Stimulated activated CD8-positive, alpha-beta memory T cell treated with anti-CD3 and anti-CD28 coated beads, Interleukin-12 subunit alpha, Interleukin-12 subunit beta, amount 100 ng/mL, for 1 hour (primary cell): ENCODE measurements at regions not wholly inside any gene's neighbourhood (a gene's known extent, or its start where the extent isn't known, plus 50 kb on each side); places are given as distances from the start of the nearest gene placed in this dataset.
"Not testable (repeated sequence)": the region's sequence is repeated elsewhere in the genome, so short reads cannot be mapped to it uniquely, and the experiment has no call there.

Experiments
- DNase-seq: peaks from one replicate; pipeline ENCODE4 v3.0.0-alpha.2; 2020; ENCODE audit warnings: low read depth

DNA sequence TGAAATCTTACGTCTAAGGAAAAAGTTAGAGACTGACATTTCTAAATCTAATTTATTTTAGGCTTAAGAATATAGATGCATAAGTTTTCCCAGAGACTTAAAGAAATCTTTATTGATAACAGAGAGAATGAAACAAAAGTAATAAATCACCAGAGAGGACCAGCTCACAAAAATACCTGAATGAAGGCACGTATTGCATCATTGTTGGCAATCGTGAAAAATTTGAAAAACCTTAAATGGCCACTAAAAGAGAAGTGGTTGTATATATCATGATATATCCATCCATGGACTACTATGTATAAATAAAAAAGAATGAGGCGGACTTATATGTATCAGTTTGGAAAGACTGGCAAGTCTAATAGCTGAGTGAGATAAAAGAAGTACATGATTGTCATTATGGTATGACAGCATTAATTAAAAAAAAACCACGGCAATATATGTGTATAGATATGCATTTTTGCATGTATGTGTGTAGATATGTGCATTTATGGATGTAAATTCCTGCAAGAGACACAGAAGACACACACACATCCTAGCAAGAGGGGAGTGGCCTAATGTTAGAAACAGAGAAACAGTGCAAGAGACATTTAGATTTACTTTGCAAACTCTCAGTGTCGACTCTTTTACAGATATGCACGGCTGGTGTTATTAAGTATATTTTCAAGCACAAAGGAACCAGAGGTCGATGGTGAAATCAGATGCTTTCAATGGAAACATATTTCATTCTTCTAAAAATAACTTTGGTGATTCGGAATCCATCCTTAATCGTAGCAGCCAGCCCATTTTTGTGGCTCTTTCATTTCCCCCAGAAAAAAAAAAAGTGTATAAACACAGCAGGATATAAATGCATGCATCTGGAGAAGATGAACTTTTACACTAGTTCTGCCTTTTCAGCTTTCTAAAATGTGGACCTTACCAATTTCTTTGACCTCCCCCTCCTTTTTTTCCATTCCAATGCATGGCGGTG lies 156.1 kb upstream of the SALL4 start:
- no peak for DNase-seq

DNA sequence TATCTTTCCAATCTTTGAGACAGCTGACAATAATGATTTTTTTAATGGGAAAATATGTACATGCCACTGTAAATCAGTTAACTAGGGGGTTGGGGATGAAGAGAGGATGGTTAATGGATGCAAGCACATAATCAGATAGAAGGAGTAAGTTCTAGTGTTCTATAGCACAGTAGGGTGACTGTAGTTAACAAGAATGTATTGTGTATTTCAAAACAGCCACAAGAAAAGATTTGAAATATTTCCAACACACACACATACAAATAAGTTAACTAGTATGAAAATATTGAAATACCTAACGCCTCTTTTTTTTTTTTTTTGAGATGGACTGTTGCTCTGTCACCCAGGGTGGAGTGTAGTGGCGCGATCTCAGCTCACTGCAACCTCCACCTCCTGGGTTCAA lies 153.4 kb upstream of the SALL4 start:
- no peak for DNase-seq

DNA sequence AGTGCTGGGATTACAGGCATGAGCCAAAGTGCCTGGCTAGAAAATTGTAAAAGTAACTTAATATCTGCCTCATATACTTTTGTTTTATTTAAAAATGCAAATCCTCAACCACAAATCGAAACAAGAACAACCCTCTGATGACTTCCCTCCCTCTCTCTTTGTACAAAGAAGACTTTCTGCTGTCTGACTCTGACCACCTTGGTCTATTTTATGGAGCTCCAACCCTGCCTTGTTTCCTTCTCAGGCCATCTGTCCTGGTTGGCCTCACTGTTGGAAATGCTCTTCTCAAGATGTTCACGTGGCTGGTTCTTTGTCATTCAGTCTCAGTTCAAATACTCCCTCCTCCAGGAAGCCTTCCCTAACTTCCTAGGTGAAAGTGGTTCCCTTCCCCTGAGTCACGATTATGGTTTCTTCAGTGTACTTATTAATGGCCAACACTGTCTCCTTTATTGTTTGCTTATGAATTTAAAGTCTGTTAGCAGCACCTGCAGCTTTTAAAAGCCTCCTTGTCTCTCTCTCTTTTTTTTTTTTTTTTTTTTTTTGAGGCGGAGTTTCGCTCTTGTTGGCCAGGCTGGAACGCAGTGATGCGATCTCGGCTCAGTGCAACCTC lies 151.5 kb upstream of the SALL4 start:
- DNase-seq = no peak

DNA sequence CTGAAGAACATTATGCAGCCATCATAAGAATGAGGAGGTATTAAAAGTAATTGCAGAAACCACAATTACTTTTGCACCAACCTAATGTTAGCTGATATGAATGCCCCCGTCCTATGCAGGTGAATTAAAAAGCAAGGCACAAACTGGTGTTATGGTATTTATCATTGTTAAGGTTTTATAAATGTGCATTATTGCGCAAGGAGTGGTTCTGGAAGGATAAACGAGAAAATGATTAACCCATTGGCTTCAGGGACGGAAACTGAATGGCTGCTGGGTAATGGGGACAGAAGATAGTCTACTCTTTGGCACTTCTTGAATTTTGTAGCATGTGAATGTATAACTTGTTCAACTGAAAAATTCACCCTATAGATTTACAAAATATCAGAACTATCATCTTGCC lies 148.6 kb upstream of the SALL4 start:
- no peak for DNase-seq

DNA sequence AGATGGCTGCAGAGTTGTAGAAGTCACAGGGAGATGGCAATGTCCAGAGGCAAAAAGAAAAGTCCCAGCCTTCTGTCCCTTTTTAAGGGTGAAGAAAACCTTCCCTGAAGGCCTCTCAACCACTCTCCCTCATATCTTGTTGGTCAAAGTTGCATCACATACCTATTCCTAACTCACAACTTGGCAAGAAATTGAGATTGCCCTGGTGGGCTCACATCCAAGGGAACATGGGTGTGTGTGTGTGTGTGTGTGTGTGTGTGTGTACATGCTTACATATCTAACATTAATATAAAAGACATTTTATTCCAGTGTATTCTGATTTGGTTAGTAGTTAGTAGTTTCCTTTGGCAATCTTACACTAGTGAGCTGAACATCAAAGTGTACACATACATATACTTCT lies 144.3 kb upstream of the SALL4 start:
- DNase-seq = no peak

DNA sequence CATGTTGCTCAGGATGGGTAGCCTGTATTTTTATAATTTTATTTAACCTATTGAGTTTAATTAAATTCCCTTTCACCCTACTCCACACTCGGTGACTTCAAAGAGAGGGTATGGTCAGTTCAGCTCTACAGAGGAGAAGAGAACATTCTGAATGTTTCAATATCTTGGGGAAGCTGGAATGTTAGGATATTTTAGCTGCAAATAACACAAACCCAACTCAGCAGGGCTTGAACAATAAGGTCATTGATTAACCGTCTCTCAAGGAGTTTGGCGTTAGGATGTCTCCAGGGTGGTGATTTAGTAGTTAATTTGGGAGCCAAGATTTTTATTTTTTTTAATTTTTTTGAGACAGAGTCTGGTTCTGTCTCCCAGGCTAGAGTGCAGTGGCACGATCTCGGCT lies 143.6 kb upstream of the SALL4 start:
- DNase-seq = no peak

DNA sequence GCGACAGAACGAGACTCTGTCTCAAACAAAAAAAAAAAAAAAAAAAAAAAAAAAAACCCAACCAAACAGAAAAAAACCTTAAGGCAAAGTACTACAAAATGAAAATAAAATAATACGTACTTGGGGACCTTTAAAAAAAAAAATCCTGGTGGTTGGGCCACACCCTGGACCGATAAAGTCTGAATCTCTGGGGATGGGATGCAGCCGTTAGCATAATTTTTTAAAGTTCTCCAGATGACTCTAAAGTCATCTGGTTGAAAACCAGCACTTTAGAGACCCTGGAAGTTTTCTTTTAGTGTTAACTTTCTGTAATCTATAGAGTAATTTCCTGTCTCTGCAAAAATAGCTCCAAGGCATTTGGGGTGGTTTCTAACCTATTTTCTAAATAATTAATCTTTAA lies 142.9 kb upstream of the SALL4 start:
- DNase-seq = no peak

DNA sequence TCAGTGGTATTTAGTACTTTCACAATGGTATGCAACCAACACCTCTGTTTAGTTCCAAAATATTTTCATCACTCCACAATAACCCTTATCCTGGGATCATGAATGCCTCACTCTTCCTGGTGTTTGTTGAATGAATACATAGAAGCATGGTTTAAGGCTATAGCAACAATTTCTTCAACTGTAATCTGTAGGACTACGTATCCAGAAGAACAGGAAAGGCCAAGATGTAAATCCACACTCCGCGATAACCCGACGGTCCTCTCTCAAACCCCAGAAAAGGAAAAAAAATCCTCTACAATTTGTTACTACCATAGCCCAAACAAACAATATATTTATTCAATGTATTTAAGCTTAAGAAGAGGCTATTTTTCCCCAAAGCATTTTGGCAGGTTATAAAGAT lies 141.4 kb upstream of the SALL4 start:
- no peak for DNase-seq

DNA sequence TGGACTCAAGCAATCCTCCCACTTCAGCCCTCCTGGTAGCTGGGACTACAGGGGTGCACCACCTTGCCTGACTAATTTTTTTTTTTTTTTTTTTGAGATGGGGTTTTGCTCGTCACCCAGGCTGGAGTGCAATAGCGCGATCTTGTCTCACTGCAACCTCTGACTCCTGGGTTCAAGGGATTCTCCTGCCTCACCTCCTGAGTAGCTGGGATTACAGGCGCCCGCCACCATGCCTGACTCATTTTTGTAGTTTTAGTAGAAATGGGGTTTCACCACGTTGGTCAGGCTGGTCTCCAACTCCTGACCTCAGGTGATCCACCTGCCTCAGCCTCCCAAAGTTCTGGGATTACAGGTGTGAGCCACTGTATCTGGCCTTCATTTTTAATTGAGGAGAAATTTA lies 141.0 kb upstream of the SALL4 start:
- not testable (repeated sequence) for DNase-seq

DNA sequence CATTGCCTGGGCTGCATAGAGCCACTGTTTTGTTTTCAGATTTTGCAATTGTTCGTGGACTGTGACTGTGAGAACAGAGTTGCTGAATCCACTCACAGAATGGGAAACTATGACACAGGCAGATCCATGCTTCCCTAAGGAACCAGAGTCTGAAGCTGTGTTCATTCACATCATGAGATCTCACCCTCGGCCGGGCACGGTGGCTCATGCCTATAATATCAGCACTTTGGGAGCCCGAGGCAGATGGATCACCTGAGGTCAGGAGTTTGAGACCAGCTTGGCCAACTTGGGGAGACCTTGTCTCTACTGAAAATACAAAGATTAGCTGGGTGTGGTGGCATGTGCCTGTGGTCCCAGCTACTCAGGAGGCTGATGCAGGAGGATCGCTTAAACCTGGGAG lies 139.2 kb upstream of the SALL4 start:
- no peak for DNase-seq

DNA sequence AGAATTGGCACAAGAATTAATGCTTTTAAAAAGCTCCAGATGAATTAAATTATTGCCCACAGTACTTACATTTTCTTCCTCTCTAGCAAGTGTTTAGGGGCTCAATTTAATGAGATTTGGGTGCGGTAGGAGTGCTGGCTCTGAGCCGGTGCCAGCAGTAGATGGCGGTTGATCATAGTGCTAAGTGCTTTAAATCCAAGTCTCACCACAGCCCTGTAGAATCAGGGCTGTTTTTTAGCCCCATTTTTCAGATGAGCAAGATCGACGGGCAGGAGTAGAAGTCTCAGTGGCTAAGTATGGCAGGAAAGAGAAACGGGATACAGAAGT lies 136.9 kb upstream of the SALL4 start:
- DNase-seq = no peak

DNA sequence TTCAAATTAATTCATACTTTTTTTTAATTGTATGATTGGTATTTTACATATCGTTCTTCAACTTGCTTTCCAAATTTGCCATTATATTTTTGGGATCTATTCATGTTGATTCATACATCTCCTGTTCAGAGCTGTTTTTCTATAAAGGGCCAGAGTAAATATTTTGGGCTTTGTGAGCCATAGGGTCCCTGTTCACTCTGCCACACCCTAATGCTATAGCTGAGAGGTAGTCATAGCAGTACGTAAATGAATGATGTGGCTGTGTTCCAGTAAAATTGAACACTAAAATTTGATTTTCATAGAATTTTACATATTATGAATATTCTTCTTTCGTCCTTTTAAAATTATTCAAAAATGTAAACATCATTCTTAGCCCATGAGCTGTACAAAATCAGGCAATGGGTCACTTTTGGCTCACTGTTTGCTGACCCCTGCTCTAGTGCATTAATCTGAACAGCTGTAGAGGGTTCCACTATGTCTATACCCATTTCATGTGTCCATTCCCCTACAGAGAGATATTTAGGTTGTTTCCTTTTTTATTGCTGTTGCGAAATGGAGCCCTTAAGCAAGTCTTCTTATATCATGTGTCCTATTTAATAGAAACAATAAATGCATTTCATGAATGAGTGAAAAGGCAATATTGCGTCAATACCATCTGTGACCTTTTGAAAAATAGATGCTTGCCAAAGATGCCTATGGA lies 136.4 kb upstream of the SALL4 start:
- DNase-seq = no peak

DNA sequence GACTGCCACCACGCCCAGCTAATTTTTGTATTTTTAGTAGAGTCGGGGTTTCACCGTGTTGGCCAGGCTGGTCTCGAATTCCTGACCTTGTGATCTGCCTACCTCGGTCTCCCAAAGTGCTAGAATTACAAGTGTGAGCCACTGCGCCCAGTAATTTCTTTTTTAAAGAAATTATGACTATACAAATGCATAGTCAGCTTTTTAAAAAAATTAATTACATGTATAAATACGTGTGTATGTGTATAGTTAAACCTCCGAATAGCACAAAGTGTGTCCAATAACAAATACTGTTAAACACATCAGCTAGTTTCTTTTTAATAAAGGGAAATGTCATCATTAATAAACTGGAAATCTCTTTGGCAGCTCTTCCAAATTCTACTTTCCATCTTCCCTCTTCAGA lies 135.5 kb upstream of the SALL4 start:
- no peak for DNase-seq

DNA sequence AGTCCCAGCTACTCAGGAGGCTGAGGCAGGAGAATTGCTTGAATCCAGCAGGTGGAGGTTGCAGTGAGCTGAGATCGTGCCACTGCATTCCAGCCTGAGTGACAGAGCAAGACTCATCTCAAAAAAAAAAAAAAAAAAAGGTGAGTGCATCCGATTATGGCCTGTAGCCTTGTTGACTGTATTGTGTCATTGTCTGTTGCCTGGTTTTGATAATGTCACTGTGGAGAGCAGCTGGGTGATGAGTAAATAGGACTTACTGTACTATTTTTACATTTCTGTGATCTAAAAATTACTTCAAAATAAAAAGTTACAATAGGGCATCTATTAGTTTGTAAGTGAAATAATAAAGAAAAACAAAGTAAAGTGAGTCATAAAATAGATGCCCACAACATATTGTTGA lies 134.1 kb upstream of the SALL4 start:
- no peak for DNase-seq

DNA sequence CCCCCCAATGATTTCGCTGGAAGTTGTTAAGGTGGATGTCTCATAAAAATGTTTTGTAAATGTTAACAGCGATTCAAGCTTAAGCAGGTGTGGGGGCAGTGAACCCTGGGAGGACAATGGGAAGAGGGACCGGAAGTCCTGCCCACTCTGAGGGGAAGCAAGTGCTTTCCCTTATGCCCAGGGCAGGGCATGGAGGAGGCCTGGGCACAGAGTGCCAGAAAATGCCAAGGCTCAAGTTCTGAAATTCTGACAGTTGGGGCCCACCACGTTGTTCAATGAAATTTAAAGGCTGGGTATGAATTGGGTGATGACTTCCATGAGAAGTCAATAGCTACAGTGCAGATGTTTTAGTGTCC lies 132.7 kb upstream of the SALL4 start:
- no peak for DNase-seq

DNA sequence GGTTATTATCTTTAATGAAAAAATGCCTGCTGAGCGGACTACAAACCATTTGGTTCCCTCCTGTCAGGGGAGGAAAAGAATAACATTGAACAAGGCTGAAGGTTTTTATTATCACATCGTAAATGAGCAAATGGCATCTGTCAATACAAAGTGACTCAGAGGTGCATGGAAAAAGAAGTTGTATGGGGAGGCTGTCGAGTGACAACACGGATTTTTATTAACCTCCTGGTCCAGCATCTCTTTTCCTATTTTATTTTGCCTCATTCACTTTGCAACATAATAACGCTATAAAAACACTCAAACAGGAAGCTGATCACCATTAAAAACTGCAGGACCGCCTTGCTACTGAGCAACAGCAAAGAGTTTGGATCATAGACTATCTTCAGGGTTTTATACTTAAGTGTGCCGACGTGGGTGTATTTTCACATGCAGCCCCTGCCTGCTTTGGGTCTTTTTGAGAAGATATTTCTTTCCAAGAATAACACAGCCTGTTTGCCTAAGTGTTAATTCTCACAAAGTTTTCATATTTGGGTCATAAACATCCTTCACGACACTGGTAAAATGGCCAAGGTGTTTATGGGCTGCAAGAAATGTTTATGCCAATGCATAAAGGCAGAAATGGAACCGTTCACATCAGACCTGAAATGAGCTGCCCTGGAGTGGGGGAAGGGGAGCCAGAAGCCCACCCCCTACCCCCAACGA lies 132.1 kb upstream of the SALL4 start:
- no peak for DNase-seq

DNA sequence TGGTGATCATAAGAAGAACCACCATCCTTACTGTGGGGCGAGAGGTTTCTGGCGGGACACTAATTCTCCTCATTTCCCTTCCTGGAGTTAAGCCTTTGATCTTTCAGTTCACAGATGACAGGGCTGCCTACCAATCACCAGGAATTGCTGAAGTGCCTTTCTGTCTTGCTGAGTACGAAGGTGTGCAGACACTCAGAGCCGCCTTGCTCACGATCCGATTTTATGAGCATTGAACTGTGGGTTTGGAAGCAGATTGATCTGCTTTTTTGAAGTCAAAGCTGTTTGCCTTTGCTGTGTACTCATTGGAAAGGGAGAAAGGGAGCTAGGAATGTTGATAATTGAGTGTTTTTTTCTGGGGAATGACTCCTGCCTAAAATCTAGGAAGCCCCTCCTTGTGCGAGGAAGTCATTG lies 129.1 kb upstream of the SALL4 start:
- DNase-seq = no peak

DNA sequence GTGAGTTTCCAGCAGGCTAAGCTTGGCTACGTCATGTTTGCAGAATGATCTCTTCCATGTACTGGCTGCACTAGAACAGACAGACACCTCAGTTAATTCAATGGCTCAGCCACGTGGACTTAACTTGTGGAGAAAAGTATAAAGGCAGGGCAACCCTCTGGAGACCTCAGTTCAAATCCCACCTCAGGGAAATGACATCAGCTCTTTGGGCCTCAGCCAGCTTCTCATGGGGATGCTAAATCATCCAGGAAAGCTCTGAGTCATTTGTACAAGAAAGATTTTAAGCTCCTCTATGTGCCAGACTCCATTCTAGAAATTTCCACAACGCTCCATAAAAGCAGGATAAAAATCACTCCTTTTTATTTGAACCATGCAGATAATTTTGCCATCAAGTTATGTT lies 128.5 kb upstream of the SALL4 start:
- no peak for DNase-seq

DNA sequence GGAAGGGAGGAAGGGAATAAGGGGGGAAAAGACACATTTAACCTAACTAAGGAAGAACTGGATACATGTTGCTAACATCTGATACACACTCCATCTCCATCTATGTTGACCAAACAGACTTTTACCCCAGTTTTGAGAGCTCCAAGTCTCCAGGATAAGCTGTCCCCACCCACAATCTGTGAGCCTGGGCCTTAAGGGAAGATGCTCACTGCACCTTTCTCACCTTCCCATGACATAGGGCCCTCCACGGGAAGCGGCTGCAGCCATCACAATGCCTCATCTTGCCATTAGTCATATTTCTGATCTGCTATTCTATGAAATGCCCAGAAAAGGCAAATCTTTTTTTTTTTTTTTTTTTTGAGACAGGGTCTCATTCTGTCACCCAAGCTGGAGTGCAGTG lies 126.6 kb upstream of the SALL4 start:
- DNase-seq = no peak

DNA sequence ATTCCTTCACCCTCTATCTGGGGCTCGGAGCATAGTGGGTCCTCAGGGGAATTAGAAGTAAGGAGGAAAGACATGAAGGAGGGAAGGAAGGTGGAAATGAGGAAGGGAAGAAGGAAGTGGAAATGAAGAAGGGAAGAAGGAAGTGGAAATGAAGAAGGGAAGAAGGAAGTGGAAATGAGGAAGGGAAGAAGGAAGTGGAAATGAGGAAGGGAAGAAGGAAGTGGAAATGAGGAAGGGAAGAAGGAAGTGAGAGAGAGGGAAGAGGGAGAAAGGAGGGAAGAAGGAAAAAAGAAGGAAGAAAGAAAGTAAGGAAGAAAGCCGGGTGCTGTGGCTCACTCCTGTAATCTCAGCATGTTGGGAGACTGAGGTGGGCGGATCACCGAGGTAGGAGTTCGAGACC lies 125.6 kb upstream of the SALL4 start:
- not testable (repeated sequence) for DNase-seq

DNA sequence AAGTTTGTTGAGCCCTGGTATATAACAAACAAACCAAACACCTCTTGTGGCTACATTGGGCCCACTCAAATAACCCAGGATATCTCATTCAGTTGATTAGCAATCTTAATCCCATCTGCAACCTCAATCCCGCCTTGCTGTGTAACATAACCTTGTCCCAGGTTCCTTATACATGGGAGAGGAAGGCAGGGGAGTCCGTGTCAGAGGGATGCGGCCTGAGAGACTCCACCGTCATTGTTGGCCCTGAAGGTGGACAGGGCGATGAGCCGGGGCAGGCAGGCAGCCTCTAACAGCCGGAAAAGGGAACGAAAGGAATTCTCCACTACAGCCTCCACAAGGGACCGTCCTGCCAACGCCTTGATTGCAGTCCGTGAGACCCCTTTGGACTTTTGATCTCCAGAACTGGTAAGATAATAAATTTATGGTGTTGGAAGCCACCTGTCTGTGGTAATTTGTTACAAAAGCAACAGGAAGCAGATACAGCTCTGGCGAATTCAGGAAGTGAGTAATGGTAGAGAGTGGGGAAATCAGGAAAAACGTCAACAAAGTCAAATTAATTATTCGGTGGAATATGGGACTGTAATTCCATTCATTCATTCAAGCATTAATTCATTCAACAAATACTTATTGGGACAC lies 124.5 kb upstream of the SALL4 start:
- DNase-seq = no peak

DNA sequence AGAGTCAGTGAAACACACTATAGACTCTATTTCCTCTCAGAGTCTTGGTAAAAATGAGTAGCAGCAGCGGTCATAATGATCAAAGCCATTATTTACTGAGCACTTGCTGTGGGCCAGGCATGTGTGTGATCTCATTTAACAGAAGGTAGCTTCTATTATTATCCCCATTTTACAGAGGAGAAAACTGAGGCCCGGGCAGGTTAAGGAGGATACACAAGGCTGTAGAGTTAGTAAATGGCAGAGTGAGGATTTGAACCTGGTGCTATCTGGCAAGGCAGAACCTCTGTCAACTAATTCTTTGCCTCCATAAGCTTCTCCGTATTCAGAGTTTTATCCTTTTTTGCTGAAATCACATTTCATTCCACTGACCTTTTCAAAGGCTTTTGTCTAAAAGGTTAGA lies 122.2 kb upstream of the SALL4 start:
- no peak for DNase-seq
